ENCODE measurements at regions not wholly inside any gene's neighbourhood (a gene's known extent, or its start where the extent isn't known, plus 50 kb on each side); places are given as distances from the start of the nearest gene placed in this dataset.

DNA sequence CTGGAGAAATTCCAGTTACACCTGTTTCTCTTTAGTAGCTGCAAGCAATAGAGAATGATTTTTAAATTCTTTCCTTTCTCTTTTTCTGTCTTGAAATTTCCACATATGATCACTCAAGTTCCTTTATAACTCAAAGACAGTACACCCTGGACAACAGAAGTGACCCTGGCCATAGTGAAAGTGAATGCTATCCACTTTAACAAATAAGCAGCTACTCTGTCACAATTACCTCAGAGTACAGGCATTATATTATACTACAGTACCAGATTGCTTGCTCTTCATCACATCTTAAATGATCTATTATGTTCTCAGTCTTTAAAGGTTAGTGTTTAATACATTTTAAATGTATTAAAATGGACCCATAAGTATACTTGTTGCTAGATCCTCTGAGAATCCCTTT is 136.2 kb downstream of the KLF12 start:
- DNase-seq = no peak

DNA sequence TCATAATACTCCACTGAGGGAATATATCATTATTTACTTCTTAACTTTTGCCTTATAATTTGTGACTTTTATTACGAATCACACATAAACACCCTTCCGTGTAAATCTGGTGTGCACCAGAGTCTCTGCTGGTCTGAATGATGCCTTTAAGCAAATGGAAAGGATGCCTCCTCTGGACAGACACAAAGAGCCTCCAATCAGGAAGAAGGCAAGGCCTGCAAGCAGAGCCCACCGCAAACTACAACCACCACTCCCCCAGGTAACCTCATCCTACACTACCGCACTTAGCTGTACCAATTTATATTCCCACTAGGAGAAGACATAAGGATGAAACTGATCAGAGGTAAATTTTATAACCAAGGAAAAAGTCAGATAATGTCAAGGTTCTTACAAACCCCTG is 137.6 kb downstream of the KLF12 start:
- DNase-seq = no peak

DNA sequence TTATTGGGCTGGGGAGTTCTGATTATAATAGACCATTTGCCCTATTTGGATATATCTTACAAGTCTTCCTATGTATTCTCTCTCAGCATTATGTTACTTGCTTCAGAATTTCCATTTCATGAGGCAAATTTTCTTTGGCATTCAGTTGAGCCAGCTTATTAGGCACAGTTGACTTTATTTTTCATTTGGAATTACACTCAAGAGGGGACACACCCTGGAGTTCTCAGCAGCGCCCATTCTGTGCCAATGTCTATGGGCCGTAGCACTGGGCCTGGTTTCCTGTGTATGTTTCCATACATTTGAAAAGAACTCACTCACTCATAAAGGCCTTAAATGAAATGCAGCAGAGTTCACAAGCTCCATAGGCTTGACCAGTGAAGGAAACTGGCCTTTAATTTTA is 138.5 kb downstream of the KLF12 start:
- no peak for DNase-seq

DNA sequence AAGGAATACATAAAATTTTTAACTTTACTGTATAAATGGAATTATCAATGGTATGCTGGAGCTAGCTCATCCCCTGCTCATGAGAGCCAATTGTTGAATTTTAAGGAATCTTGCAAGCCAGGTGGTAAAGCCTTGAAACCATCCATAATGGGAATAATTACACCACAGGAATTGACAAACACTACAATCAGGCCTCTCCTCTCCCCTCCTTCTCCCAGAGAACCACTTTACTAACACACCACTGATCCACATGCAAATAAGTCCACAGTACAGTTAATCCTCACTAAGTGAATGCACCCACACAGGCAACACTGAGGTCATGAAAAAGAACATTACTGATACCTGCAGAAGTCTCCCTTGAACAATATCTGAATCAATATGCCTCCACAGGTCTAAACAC is 140.5 kb downstream of the KLF12 start:
- no peak for DNase-seq

DNA sequence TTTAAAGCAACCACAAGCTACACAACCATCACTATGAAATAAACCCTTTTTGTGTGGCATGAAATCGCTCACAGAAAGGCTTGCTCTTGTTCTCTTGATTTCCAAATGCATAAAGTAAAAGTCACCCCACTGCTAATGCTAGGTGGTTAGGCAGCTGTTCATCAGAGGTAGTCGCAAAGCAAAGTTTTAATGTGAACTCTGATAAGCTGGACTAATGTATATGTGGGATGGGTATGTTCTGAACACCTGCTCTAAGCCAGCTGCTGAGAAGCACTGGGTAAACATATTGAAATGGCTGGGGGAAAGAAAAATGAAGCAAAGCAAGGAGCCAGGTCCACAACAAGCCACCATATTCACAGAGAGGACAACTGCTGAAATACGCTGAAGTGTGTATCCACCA is 142.3 kb downstream of the KLF12 start:
- DNase-seq = no peak

DNA sequence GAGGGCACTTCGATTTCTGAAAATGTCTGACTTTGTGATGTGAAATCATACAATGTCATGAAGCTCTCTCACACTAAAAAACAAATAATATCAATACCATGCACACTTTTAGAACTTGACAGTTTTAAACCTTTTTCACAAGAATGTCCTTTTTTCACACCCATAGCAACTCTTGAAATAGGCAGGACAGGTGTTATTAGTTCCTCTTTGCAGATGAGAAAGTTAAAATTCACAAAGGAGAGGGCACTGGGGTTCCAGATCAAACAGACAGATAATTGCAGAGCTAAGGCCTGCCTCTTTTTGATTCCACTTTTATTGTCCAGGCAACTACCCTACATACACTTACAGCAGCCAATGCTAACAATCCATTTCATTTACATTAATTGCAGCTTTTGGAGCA is 142.8 kb downstream of the KLF12 start:
- no peak for DNase-seq

DNA sequence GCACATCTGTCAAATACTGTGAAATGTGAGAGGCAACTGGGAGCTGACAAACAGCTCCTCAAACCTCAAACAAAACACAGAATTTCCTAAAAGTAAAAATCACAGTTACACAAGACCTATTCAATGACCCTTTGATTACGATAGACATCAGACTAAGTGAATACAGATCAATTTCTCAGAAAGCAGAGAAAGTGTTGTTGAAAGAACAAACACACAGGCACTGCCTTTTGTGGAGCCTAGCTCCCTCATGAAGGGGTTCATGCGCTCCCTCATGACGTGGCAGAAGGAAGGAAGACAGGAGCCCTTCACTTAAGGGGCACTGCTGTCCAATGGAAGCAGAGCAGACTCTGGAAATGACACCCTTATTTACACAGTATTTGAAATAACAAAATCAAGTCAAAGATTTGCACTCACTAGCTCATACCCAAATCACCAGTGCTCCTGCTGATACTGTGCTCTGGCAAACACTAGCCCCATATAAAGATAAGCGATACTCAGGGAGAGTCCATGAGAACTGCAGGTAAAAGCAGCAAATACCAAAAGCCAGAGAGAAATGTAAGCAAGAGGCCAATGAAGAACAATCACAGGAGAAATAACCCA is 144.9 kb downstream of the KLF12 start:
- DNase-seq = no peak

DNA sequence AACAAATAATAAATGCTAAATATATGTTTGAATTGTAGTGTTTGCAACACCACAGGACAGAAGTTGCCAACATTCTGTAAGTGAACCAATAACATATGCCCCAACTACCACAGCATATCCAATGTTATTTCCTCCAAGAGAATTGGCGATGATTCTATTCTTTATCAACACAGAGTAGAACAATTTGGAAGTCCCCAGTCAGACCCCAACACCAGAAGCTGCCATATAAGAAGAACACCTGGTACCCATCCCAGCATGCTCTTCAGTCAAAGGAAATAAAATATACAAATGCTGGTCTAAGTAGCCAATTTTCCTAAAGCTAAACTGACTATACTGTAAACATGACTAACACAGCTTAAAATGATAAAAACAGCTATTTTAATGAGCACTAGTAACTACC is 145.7 kb downstream of the KLF12 start:
- no peak for DNase-seq

DNA sequence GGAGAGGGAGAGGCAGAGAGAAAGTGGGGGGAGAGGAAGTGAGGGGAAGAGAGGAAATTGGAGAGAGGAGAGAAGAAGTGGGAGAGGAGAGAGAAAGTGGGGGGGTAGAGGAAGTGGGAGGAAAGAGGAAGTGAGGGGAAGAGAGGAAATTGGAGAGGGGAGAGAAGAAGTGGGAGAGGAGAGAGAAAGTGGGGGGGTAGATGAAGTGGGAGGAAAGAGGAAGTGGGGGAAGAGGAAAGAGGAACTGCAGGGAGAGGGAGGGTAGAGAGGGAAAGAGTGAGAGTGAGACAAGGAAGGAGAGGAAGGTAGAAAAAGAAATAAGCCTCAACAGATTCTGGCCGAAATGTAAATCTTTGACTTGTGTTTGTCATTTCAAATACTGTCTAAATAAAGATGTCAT is 146.6 kb downstream of the KLF12 start:
- no peak for DNase-seq

DNA sequence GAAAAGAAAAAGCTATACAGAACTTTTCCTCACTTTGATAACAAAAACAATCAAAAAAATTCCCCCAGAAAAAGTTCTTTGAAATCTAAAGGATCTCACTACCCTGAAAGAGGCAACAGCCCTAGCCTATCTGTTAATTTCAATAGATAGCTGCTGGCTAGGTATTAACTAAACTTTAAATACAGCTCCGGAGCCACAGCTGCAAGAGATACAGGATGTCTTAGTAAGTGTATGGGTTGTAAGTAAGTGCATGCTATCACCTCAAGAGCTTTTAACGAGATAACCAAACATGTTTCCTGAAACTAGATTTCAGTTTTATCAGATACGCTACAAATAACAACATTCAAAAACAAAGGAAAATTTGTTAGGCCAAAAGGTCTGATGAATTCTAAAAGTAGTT is 148.4 kb downstream of the KLF12 start:
- DNase-seq = no peak

DNA sequence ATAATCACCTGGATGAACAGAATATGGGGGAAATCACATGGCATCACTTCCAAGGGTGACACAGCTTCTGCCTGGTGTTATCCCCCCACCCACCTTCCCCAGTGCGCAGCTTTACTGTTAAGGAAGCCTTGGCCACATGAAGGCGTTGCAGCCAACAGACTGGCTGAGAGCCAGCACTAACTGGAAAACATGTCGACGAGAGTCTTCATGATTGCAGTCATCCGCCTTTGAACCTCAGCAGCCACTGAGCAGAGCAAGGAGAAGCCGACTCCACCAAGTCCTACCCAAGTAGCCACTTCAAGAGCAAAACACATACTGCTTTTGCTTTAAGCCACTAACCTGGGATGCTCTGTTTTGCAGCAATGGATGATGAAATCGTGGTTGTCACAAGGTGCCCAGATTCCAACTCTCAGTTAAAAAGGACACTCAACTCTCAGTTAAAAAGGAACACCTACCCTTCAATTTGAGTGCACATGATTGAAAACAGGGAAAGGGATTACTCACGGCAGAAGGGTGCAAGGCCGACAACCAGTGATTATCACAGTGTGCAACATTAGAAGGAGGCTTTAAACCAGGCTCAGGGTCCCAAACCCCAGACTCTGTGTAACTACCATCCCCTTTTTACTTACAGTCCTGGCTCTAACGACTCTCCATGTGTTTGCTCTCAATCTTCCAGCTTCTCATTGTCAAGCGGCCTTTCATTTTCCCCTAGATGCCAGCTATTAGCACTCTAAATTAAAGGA is 149.1 kb downstream of the KLF12 start:
- no peak for DNase-seq

DNA sequence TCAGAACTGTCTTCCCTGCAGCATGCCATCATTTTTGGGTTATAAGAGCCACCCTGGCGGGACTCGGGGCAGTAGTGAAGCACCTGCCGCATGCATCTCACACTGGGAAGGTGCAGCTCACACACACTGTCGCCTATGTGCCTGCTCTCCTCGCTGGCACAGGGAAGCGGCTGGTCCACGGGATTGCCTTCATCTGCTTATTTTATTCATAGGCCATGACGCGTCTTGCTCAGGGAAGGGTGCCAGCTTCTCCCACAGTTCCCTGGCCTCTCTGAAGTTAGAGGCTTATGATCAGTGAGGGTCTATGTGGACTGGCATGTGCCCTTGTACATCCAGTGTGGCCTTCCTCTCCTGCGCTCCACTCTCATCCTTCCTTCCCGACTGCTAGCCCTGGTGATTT is 150.0 kb downstream of the KLF12 start:
- DNase-seq = no peak

DNA sequence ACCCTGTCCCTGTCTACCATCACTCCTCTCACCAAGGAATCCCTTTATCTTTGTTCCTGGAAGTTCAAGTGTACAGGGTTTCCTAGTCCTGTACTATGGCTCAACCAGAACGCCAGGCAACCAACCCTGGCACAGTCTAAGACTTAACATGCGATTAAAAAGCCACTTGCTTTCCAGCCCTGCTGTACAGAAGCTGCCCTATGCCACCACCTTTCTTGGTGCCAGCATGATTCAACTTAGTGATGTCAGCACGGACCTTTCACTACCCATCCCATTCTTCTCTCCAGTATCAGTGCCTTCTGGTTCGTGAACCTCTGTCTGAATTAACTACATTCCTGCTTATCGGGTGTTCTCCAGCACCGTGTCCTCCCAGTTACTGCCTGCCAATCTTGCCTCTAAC is 151.1 kb downstream of the KLF12 start:
- DNase-seq = no peak

DNA sequence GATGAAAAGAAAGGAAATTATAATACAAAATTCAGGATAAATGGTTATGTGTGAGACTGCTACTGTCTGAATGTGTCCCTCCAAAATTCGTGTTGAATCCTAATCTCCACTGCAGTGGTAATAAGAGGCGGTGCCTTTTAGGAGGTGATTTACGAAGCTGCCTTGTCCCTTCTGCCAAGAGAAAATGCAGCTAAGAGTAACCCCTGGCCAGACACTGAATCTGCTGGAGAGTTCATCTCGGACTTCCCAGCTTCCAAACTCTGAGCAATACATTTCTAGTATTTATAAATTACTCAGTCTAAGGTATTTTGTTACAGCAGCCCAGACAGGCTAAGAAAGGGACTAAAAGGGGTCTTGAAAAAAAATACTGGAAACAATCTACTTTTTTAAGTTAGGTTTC is 152.6 kb downstream of the KLF12 start:
- DNase-seq = no peak

DNA sequence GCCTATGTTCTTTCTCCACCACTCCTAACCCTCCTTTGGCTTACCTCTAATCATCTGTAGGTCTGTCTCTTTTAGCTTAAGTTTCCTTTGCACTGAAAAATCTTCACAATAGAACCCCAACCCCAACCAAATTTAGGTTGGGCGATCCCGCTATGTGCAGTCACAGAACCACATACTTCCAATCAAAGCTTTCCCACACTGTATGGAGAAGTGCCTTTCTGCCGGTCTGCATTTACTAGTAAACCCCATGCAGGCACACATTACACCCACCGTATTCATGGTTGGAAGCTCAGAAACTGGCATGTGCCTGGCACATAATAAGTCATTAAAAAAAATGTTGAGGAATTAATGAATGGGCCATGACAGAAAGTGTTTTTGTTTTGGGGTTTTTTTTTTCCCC is 158.4 kb downstream of the KLF12 start:
- DNase-seq = no peak

DNA sequence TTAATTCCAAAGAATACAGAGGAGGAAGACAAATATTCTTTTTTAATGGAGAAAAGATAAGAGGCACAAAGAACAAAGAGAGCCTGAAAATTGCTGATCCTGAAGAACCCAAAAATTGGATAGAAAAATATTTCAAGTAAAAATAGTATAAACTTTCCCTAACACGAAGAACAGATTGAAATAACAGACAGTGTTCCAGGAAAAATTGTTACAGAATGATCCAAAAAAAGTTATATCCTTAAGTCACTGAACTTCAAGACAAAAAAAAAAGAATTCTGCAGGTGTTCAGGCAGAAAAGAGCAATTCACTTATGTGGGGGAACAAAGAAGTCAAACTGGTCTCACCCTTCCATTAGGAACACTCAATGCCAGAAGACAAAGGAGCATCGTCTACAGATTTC is 160.2 kb downstream of the KLF12 start:
- DNase-seq = no peak

DNA sequence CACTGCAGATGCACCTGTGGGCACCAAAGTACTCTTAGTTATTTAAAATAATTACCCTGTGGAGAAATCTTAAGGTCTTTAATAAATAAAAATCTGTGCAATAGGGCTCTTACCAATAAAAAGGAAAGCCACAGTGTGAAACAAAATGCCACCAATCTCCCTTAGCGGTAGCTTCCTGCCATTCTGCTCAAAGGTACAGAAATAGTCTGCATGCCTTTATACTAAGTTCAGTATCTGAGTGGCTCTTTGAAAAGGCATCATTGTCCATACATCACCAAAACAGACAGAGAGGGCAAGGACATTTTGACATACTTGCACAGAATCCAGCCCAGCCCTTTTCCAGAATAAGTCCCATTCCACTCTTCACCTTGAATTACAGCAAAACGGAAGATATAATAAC is 161.0 kb downstream of the KLF12 start:
- DNase-seq = no peak

DNA sequence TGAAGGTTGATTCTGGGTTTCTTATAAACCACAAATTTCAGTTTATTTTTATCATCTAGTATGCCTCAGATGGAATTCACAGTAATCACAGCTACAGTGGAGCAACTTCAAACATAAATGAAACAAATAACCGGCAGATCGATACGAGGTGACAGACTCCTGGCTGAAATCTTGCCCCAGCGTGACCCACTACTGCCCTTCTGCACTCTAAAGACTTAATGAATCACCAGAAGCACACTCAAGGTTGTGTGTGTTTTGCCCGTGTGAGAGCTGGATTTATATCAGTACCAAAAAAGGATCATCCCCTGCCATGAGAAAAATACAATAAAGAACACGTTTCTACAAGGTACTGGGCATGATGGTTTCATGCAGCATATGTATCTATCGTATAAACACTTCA is 161.7 kb downstream of the KLF12 start:
- no peak for DNase-seq

DNA sequence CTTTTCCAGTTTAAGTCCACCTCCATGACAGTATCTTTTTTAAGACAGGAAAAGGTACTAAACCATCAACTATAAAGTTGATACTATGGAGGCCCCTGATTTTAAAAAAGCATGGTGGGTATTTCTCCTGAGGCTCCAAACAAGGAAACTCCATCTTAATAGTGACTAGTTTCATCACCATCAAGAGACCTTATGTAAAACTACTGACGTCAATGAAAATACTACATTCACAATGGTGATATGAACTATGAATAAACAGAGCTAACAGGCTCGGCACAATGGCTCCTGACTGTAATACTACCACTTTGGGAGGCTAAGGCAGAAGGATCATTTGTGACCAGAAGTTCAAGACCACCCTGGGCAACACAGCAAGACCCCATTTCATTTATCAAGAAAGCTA is 162.7 kb downstream of the KLF12 start:
- DNase-seq = no peak

DNA sequence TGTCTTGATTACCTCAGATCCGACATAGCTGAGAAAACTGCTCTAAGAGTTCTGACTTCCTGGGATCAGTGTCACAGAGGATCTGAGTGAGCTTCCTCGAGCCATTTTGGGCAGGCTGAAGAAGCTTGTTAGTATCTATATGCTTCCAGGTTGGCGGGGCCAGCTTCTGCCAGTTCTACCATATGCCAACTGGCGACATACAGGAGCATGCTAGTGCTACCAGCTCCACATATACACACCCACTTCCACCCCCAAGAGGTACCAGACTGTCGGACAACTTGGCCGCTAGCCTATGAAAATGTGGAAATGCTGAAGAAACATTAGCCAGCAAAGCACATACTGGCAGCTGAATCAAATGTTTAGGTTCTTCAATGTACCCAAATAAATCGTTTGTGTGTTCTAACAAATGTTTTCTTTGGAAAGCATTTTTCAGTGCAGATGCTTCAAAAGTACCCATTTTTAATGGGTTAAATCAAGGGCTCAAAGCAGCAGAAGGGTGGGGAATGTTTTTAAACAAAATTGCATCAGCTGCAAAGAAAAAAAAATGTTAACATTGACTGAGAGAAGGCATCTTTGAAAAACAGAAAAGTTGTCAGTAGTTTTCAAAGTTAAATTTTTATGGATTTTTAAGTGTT is 163.7 kb downstream of the KLF12 start:
- no peak for DNase-seq

DNA sequence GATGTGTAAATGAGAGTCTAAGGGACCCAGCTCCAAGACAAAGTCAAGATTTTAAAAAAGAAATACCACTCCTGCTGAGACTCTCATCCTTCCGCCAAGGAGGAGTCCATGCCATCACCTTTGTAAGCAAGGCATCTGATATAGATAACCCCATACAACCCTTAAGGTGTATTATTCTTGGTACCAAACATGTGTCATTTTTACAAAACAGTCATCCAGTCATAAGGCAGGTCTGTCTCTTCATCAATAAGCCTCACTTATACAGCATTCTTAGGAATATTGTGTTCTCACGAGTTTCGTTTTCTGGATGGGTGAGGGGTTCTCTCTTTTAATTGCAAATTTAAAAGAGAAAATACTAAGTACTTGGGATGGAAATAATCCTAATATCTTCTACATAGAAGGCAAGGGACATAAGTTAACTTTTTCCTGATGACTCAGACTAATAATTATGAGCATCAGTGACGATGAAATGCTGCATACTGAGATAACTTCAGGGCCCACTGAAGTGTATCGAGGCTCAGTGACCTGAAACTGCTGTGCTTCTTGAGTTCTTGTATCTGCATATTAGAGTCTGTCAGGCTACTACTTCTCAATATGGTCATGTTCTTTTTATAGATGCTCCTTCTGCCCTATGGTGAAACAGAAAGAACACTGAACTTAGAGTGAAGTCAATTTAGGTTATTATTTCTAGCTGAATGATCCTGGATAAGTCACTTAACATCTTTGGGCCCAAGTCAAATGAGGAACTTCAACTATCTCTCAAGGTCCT is 166.6 kb downstream of the KLF12 start:
- no peak for DNase-seq

DNA sequence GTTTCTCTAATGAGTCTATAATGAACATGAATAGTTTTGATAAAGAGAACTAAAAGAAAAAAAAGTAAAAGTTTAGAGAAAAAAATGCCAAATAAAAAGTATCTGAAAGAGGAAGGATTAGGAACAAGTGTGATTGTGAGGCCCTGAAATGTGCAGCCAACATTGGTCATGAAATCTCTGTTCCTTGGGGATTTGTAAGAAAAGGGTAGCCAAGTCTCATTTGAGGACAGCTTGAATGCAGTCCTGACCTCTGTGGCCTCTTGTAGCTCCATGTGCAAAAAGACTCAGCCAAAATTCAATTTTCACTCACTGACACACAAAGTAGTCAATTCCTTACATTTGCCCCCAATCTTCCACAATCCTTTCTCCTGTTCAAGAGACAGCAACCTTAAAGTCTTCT is 167.9 kb downstream of the KLF12 start:
- DNase-seq = no peak

DNA sequence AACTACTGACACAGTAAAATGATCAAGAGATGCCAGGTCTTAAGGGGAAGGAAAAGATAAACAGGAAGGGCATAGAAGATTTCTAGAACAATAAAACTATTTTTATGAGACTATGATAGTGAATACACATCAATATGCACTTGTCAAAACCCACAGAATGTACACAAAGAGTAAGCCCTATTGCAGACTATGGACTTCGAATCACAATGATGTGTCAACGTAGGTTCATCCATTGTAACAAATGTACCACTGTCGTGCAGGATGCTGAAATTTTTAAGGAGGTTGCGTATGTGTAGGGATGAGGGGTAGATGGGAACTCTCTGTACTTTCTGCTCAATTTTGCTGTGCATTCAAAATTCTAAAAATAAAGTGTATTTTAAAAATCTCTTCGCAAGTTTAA is 171.9 kb downstream of the KLF12 start:
- DNase-seq = no peak

DNA sequence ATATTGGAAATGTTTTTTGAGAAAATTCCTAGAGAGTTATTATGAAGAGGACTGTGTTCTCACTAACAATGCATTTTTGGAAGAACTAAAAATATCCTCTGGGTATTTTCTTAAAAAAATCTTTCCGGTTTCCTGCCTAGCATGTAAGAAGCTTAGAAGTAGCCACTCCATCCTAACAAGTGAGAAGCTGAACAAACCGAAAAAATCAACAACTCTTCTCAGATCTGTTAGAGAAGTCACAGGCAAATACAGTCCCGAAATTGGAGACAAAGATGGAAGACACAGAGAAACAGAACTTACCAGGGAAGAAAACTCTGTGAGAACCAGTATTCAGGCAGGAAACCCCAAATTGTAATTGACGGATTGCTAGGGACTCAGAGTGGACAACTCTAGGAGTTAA is 173.0 kb downstream of the KLF12 start:
- no peak for DNase-seq
